ENCODE measurements at regions not wholly inside any gene's neighbourhood (a gene's known extent, or its start where the extent isn't known, plus 50 kb on each side); places are given as distances from the start of the nearest gene placed in this dataset.

GRCh38 chr9:108001237-108001636 lies 511.7 kb upstream of the KLF4 start:
- TF ChIP-seq EZH2phosphoT487 (IDR thresholded peaks at IDR 0.05; ENCODE audit: low read depth, severe bottlenecking, unreplicated experiment) (no peak), EZH2 (IDR thresholded peaks at IDR 0.05; ENCODE audit: borderline replicate concordance) (no peak)
- TF ChIP-seq, protein P1, sequence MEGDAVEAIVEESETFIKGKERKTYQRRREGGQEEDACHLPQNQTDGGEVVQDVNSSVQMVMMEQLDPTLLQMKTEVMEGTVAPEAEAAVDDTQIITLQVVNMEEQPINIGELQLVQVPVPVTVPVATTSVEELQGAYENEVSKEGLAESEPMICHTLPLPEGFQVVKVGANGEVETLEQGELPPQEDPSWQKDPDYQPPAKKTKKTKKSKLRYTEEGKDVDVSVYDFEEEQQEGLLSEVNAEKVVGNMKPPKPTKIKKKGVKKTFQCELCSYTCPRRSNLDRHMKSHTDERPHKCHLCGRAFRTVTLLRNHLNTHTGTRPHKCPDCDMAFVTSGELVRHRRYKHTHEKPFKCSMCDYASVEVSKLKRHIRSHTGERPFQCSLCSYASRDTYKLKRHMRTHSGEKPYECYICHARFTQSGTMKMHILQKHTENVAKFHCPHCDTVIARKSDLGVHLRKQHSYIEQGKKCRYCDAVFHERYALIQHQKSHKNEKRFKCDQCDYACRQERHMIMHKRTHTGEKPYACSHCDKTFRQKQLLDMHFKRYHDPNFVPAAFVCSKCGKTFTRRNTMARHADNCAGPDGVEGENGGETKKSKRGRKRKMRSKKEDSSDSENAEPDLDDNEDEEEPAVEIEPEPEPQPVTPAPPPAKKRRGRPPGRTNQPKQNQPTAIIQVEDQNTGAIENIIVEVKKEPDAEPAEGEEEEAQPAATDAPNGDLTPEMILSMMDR (IDR thresholded peaks at IDR 0.05; ENCODE audit: poor library complexity), result no peak
- Histone ChIP-seq H3K4me3 (no peak overlapping the region), H2AFZ (no peak overlapping the region), H3K79me2 (no peaks in the 10 kb centered on the region), H3K9me2 (replicated peaks; ENCODE audit: insufficient read depth) (no peaks in the 10 kb centered on the region), H3K27me3 (no peaks in the 10 kb centered on the region), H4K20me1 (ENCODE audit: insufficient read depth, poor library complexity, severe bottlenecking) (no peaks in the 10 kb centered on the region), H3K27ac (no peak overlapping the region), H3K4me1 (ENCODE audit: insufficient read depth) (peaks cover 2% of the 10 kb centered on the region), H3K4me2 (no peak overlapping the region), H3K9me3 (ENCODE audit: low read depth) (no peaks in the 10 kb centered on the region), H3K36me3 (replicated peaks; ENCODE audit: insufficient read depth, low read depth) (no peaks in the 10 kb centered on the region)
- DNase-seq (ENCODE audit: low spot score), result no peak
- 83% methylated on average over 4 of the region's 4 CpGs for WGBS (ENCODE audit: low lambda C conversion rate, missing lambda C conversion rate)

DNA sequence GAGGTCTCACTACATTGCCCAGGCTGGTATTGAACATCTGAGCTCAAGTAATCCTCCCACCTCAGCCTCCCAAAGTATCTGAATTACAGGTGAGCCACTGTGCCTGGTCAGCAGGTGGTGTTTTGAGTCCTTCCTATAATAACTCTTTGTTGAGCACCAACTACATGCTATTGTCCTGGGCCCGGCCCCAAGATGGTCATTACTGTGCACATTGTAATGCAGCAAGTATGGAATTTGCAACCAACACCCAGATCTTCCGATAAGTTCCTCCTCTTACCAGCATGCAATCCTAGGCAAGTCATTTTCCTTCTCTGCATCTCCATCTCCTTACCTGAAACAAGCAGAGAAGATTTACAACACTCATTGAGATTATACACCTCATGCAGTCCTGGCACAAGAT lies 510.3 kb upstream of the KLF4 start:
- Histone ChIP-seq H2AFZ (no peak overlapping the region), H3K4me1 (ENCODE audit: insufficient read depth) (peaks cover 2% of the 10 kb centered on the region), H3K27ac (no peak overlapping the region), H3K79me2 (no peaks in the 10 kb centered on the region), H3K4me3 (no peak overlapping the region), H3K9me2 (replicated peaks; ENCODE audit: insufficient read depth) (no peaks in the 10 kb centered on the region), H3K36me3 (replicated peaks; ENCODE audit: insufficient read depth, low read depth) (no peaks in the 10 kb centered on the region), H4K20me1 (ENCODE audit: insufficient read depth, poor library complexity, severe bottlenecking) (no peaks in the 10 kb centered on the region), H3K9me3 (ENCODE audit: low read depth) (no peaks in the 10 kb centered on the region), H3K27me3 (no peaks in the 10 kb centered on the region), H3K4me2 (no peak overlapping the region)
- WGBS (ENCODE audit: low lambda C conversion rate, missing lambda C conversion rate), result 94% methylated on average over 2 of the region's 2 CpGs
- no peak for TF ChIP-seq EZH2 (IDR thresholded peaks at IDR 0.05; ENCODE audit: borderline replicate concordance)
- TF ChIP-seq EZH2phosphoT487 (IDR thresholded peaks at IDR 0.05; ENCODE audit: low read depth, severe bottlenecking, unreplicated experiment), result no peak
- TF ChIP-seq, protein P1 (IDR thresholded peaks at IDR 0.05; ENCODE audit: poor library complexity), result no peak
- DNase-seq (ENCODE audit: low spot score), result no peak

DNA sequence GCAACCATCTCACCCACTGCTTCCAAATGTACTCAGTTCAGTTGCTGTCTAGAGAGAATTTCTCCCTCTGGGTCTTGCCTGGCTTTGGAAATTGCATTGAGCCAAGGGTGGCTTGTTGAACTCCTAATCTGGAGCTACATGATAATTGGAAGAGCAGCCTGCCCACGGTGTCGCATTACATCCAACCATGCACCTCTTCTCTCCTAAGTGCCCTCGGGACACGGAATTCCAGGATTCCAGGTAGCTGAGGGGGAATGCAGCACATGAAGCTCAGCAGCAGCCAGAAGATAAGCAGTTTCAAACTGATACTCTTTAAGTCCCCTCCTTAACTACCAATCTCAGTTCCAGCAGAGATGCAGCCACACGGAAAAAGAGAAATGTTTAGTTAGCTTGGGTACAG lies 509.4 kb upstream of the KLF4 start:
- Histone ChIP-seq H3K79me2 (no peaks in the 10 kb centered on the region), H2AFZ (no peak overlapping the region)
- 7% methylated on average over 5 of the region's 5 CpGs for WGBS (ENCODE audit: low lambda C conversion rate, missing lambda C conversion rate)

More for the DNA sequence above, 509.4 kb upstream of the KLF4 start:
- H3K4me2 ChIP-seq, result no peak overlapping the region
- H3K9me3 ChIP-seq (ENCODE audit: low read depth), result no peaks in the 10 kb centered on the region
- H3K27ac ChIP-seq, result no peak overlapping the region
- peaks cover 2% of the 10 kb centered on the region for H3K4me1 ChIP-seq (ENCODE audit: insufficient read depth)
- TF ChIP-seq, protein P1 (IDR thresholded peaks at IDR 0.05; ENCODE audit: poor library complexity), result no peak
- no peak for TF ChIP-seq EZH2 (IDR thresholded peaks at IDR 0.05; ENCODE audit: borderline replicate concordance)
- no peak for TF ChIP-seq EZH2phosphoT487 (IDR thresholded peaks at IDR 0.05; ENCODE audit: low read depth, severe bottlenecking, unreplicated experiment)
- H3K27me3 ChIP-seq, result no peaks in the 10 kb centered on the region
- no peaks in the 10 kb centered on the region for H3K36me3 ChIP-seq (replicated peaks; ENCODE audit: insufficient read depth, low read depth)
- no peaks in the 10 kb centered on the region for H3K9me2 ChIP-seq (replicated peaks; ENCODE audit: insufficient read depth)
- no peak for DNase-seq (ENCODE audit: low spot score)
- no peaks in the 10 kb centered on the region for H4K20me1 ChIP-seq (ENCODE audit: insufficient read depth, poor library complexity, severe bottlenecking)
- no peak overlapping the region for H3K4me3 ChIP-seq
